ENCODE measurements at regions not wholly inside any gene's neighbourhood (a gene's known extent, or its start where the extent isn't known, plus 50 kb on each side); places are given as distances from the start of the nearest gene placed in this dataset.
A peak's percentile ranks its signal among the peaks of the same experiment; 100 is the strongest.

DNA sequence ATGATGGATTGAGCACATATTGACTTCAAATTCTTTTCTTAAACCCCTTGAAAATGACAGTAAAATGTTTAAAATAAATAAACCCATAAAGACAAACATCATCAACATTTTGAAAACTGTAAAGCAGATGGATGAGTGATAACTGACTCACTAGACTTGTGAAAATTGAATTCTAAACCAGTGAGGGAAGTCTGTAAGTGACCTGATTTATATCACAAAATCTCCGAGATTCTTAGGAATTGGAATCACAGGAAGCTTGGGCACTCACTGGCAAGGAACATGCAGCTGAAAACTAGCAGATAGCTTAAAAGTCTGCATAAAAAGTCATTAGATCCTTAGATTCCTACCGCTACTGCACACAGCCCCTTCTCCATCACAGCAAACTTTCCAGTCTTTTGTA, 51.3 kb upstream of the TSC22D1 start:
- H3K36me3 Mint-ChIP-seq (ENCODE audit: low read depth, unreplicated experiment), result no peaks in the 10 kb centered on the region

DNA sequence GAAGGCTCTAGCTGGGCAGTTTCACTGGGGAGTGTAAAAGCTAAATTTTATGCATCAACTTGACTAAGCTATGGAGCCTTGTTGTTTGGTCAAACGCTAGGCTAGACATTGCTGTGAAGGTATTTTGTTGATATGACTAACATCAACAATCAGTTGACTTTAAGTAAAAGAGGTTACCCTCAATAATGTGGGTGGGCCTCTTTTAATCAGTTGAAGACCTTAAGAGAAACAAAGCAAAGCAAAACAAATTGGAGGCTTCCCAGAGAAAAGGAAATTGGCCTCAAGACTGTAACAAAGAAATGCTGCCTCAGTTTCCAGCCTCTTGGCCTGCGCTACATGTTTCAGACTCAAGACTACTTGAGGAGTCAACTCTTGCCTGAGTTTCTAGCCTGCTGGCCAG, 50.0 kb upstream of the TSC22D1 start:
- peaks cover 3% of the 10 kb centered on the region for H3K4me1 ChIP-seq (ENCODE audit: insufficient read depth, low read length)
- no peaks in the 10 kb centered on the region for H3K27me3 ChIP-seq (ENCODE audit: insufficient read depth, low read length)
- no peak overlapping the region for H3K4me3 ChIP-seq (ENCODE audit: insufficient read depth, low read depth, low read length)
- no peak overlapping the region for H3K9ac ChIP-seq (ENCODE audit: low read length)
- Mint-ChIP-seq H3K36me3 (ENCODE audit: low read depth, unreplicated experiment) (no peaks in the 10 kb centered on the region), H3K9me3 (ENCODE audit: unreplicated experiment) (no peaks in the 10 kb centered on the region), H3K4me1 (ENCODE audit: low read depth, unreplicated experiment) (peaks cover 3% of the 10 kb centered on the region), H3K27ac (ENCODE audit: unreplicated experiment) (no peak overlapping the region), H3K4me3 (ENCODE audit: unreplicated experiment) (no peak overlapping the region), H3K27me3 (ENCODE audit: low read depth, unreplicated experiment) (no peaks in the 10 kb centered on the region)
- H3K79me2 ChIP-seq (ENCODE audit: insufficient read depth, low read length), result no peaks in the 10 kb centered on the region
- no peak overlapping the region for H3K4me2 ChIP-seq (ENCODE audit: low read length)
- no peak overlapping the region for H3K27ac ChIP-seq (ENCODE audit: low read depth, low read length)
- no peak for FAIRE-seq
- H4K20me1 ChIP-seq (ENCODE audit: insufficient read depth, low read length), result no peaks in the 10 kb centered on the region
- TF ChIP-seq, protein P1, sequence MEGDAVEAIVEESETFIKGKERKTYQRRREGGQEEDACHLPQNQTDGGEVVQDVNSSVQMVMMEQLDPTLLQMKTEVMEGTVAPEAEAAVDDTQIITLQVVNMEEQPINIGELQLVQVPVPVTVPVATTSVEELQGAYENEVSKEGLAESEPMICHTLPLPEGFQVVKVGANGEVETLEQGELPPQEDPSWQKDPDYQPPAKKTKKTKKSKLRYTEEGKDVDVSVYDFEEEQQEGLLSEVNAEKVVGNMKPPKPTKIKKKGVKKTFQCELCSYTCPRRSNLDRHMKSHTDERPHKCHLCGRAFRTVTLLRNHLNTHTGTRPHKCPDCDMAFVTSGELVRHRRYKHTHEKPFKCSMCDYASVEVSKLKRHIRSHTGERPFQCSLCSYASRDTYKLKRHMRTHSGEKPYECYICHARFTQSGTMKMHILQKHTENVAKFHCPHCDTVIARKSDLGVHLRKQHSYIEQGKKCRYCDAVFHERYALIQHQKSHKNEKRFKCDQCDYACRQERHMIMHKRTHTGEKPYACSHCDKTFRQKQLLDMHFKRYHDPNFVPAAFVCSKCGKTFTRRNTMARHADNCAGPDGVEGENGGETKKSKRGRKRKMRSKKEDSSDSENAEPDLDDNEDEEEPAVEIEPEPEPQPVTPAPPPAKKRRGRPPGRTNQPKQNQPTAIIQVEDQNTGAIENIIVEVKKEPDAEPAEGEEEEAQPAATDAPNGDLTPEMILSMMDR (IDR thresholded peaks at IDR 0.05; ENCODE audit: insufficient read depth, low read depth, low read length), result no peak
- TF ChIP-seq EZH2 (IDR thresholded peaks at IDR 0.05; ENCODE audit: insufficient read depth, low read length), result no peak
- H2AFZ ChIP-seq (ENCODE audit: low read depth, low read length), result no peak overlapping the region
- no peak for DNase-seq (ENCODE audit: low read depth)
- no peaks in the 10 kb centered on the region for H3K36me3 ChIP-seq (ENCODE audit: insufficient read depth, low read length)
- no peaks in the 10 kb centered on the region for H3K9me3 ChIP-seq (ENCODE audit: insufficient read depth, low read depth, low read length)

More for the DNA sequence above, 51.3 kb upstream of the TSC22D1 start:
- no peak overlapping the region for H3K4me3 Mint-ChIP-seq (ENCODE audit: unreplicated experiment)
- Histone ChIP-seq H2AFZ (ENCODE audit: low read depth, low read length) (no peak overlapping the region), H4K20me1 (ENCODE audit: insufficient read depth, low read length) (no peaks in the 10 kb centered on the region), H3K4me1 (ENCODE audit: insufficient read depth, low read length) (peaks cover 3% of the 10 kb centered on the region), H3K27ac (ENCODE audit: low read depth, low read length) (no peak overlapping the region), H3K79me2 (ENCODE audit: insufficient read depth, low read length) (no peaks in the 10 kb centered on the region), H3K9ac (ENCODE audit: low read length) (no peak overlapping the region), H3K9me3 (ENCODE audit: insufficient read depth, low read depth, low read length) (no peaks in the 10 kb centered on the region), H3K36me3 (ENCODE audit: insufficient read depth, low read length) (no peaks in the 10 kb centered on the region), H3K27me3 (ENCODE audit: insufficient read depth, low read length) (no peaks in the 10 kb centered on the region), H3K4me2 (ENCODE audit: low read length) (no peak overlapping the region), H3K4me3 (ENCODE audit: insufficient read depth, low read depth, low read length) (no peak overlapping the region)
- H3K9me3 Mint-ChIP-seq (ENCODE audit: unreplicated experiment), result no peaks in the 10 kb centered on the region
- no peak overlapping the region for H3K27ac Mint-ChIP-seq (ENCODE audit: unreplicated experiment)
- peak; percentile 76 for FAIRE-seq
- no peaks in the 10 kb centered on the region for H3K27me3 Mint-ChIP-seq (ENCODE audit: low read depth, unreplicated experiment)
- TF ChIP-seq, protein P1 (IDR thresholded peaks at IDR 0.05; ENCODE audit: insufficient read depth, low read depth, low read length), result no peak
- TF ChIP-seq EZH2 (IDR thresholded peaks at IDR 0.05; ENCODE audit: insufficient read depth, low read length), result no peak
- H3K4me1 Mint-ChIP-seq (ENCODE audit: low read depth, unreplicated experiment), result peaks cover 3% of the 10 kb centered on the region
- DNase-seq (ENCODE audit: low read depth), result no peak
